ENCODE measurements at regions not wholly inside any gene's neighbourhood (a gene's known extent, or its start where the extent isn't known, plus 50 kb on each side); places are given as distances from the start of the nearest gene placed in this dataset.
"Not testable (repeated sequence)": the region's sequence is repeated elsewhere in the genome, so short reads cannot be mapped to it uniquely, and the experiment has no call there.

DNA sequence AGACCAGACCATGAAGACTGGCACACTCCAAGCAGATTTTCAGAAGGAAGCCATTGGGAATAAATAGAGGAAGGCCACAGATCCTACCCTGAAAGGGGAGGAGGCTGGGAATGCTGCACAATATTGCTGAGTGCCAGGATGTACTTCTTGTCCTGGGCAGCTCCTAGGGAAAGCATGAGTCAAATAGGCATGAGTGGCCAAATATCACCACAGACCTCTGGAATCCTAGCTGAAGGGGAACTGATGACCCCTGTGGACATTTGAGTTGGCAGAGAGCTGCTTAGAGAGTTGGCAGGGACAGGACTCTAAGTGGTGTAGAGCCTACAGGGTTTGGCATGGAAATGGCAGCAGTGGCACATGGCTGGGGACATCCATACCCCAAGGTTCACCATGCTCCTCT, 234.3 kb upstream of the TRPC4 start:
- no peak for ATAC-seq (ENCODE audit: low read depth in 2 of 2)
- Mint-ChIP-seq H3K4me1 (no peaks in the 10 kb centered on the region), H3K4me3 (no peak overlapping the region)

DNA sequence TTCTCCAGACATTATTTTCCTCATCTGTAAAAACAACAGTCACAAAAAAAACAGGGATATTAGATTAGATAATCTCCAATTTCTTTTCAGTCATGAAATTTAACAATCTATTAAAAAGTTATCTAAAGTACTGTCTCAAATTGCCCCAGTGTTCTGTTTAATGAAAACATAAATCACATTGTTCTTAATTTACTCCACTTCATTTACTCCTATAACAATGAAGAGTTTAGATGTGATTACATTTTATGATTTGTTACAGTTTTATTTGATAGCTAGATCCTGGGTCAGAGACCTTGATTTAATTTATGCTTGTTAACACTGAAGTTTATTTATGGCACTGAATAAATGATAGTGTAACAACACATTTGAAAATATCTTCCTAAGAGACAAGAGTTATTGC, 230.2 kb upstream of the TRPC4 start:
- Mint-ChIP-seq H3K9me3 (peaks cover 0 to 4% (median 0%) of the 10 kb centered on the region in 7 donors), H3K27ac (no peak overlapping the region), H3K4me3 (no peak overlapping the region), H3K27me3 (no peaks in the 10 kb centered on the region), H3K36me3 (no peaks in the 10 kb centered on the region), H3K4me1 (no peaks in the 10 kb centered on the region)
- DNase-seq (no peak), ATAC-seq (ENCODE audit: low read depth in 2 of 2) (no peak)

More for the DNA sequence above, 234.3 kb upstream of the TRPC4 start:
- Mint-ChIP-seq H3K27ac (no peak overlapping the region), H3K9me3 (peaks cover 0 to 10% (median 6%) of the 10 kb centered on the region in 7 donors), H3K36me3 (no peaks in the 10 kb centered on the region), H3K27me3 (no peaks in the 10 kb centered on the region)
- DNase-seq: no peak

DNA sequence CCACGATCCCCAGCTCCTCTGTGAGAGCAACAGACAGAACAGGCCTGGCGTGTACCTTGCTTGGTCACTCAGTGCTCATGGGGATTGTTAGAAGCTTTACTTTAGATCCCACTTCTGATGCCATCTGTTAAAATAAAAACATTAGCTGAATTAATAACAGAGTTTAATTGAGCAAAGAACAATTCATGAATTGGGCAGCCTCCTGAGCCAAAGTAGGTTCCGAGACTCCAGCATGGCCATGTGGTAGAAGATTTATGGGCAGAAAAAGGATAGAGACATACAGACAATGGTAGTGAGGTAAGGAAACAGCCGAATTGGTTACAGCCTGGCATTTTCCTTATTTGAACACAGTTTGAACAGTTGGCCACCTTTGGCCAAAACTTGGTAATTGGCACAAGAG, 223.9 kb upstream of the TRPC4 start:
- H3K9me3 Mint-ChIP-seq: peaks cover 0 to 5% (median 0%) of the 10 kb centered on the region in 7 donors
- no peak for DNase-seq
- no peaks in the 10 kb centered on the region for H3K27me3 Mint-ChIP-seq
- no peak for ATAC-seq (ENCODE audit: low read depth in 2 of 2)
- H3K36me3 Mint-ChIP-seq: no peaks in the 10 kb centered on the region
- H3K27ac Mint-ChIP-seq: no peak overlapping the region
- H3K4me1 Mint-ChIP-seq: no peaks in the 10 kb centered on the region
- no peak overlapping the region for H3K4me3 Mint-ChIP-seq

DNA sequence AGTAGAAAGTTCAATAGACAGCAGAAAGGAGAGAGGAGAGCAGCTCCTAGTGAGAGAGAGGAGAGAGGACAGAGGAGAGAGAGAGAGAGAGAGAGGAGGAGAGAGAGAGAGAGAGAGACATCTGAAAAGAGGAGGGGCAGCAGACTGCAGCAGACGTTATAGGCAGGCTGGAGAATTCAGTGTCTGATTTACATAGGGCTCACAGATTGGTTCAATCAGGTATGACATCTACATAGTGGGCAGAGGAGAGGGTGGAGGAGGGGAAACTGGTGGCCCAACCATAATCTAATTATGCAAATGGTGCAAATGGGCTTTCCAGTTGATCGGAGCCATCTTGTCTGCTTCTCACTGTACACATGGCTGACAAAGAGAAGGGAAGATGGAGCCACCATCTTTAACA, 221.3 kb upstream of the TRPC4 start:
- ATAC-seq (ENCODE audit: low read depth in 2 of 2): no peak
- no peaks in the 10 kb centered on the region for H3K4me1 Mint-ChIP-seq
- DNase-seq: no peak

DNA sequence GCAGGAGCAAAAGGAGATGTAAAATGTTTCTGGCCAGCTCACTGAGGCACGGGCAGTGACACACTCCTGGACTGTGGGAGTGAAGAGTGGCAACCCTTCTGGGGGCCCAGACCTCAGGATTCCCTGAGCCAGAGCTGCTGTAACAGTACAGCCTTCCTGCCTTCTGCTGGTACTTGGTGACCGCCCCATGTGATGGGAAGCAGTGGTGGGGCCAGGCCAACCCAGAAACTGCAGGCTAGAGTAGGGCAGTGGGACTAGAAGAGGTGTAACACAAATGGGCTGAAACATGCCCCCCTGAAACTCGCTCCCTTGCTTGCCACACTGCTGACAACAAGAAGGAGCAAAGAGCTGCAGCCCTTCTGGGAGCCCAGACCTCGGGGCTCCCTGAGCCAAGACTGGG, 217.1 kb upstream of the TRPC4 start:
- ATAC-seq (ENCODE audit: low read depth in 2 of 2): no peak
- H3K27ac Mint-ChIP-seq: no peak overlapping the region

More for the DNA sequence above, 221.3 kb upstream of the TRPC4 start:
- H3K27me3 Mint-ChIP-seq: no peaks in the 10 kb centered on the region
- peaks cover 0 to 8% (median 5%) of the 10 kb centered on the region in 7 donors for H3K9me3 Mint-ChIP-seq
- H3K4me3 Mint-ChIP-seq: no peak overlapping the region
- H3K36me3 Mint-ChIP-seq: no peaks in the 10 kb centered on the region
- no peak overlapping the region for H3K27ac Mint-ChIP-seq

DNA sequence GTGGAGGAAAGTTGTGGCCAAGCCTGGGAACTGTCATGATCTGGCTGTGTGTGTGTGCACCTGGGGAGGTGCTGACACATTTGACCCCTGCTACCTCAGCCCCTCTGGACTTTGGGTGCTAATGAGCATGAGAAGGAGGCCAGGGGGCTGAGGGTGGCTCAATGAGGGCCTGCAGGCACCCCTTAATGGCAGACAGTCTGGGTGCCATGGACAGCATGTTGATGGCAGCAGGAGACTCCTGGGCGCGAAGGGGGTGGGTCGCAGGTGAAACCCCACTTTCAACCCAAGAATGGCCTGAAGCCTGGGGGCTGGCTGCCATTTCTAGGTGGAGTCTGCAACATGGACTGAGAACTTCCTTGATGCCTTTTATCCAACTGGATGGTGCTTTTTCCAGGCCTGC, 216.4 kb upstream of the TRPC4 start:
- no peak for DNase-seq
- no peak overlapping the region for H3K27ac Mint-ChIP-seq
- ATAC-seq (ENCODE audit: low read depth in 2 of 2): no peak
- H3K36me3 Mint-ChIP-seq: peaks cover 4 to 10% of the 10 kb centered on the region in 2 donors
- H3K9me3 Mint-ChIP-seq: peaks cover 5 to 41% (median 21%) of the 10 kb centered on the region in 7 donors
- no peaks in the 10 kb centered on the region for H3K27me3 Mint-ChIP-seq
- no peaks in the 10 kb centered on the region for H3K4me1 Mint-ChIP-seq
- no peak overlapping the region for H3K4me3 Mint-ChIP-seq

More for the DNA sequence above, 217.1 kb upstream of the TRPC4 start:
- H3K27me3 Mint-ChIP-seq: no peaks in the 10 kb centered on the region
- H3K4me3 Mint-ChIP-seq: no peak overlapping the region
- H3K4me1 Mint-ChIP-seq: no peaks in the 10 kb centered on the region
- peaks cover 4 to 10% of the 10 kb centered on the region in 2 donors for H3K36me3 Mint-ChIP-seq
- peaks cover 5 to 35% (median 19%) of the 10 kb centered on the region in 7 donors for H3K9me3 Mint-ChIP-seq
- DNase-seq: no peak

DNA sequence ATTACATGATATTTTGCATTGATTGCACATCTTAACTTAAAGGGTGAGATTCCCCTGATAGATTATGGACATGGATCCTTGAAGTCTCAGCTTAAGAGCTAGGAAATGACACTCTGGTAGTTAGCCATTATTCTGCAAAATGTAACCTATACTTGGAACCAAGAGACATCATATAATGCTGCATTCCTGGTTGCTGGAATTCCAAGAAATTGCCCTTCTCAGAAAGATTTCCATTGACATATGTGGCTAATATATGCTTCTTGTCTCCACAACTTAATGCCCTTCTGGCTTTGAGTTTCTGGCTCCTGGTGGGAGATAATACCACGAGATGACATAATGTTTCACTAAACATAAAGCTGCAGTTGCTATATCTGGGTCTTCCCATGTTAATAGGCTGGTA, 204.4 kb upstream of the TRPC4 start:
- Mint-ChIP-seq H3K27me3 (no peaks in the 10 kb centered on the region), H3K9me3 (peaks cover 2 to 18% (median 7%) of the 10 kb centered on the region in 7 donors), H3K4me1 (no peaks in the 10 kb centered on the region), H3K36me3 (peaks cover 0 to 9% of the 10 kb centered on the region in 2 donors), H3K4me3 (no peak overlapping the region), H3K27ac (no peak overlapping the region)
- DNase-seq: no peak
- no peak for ATAC-seq (ENCODE audit: low read depth in 2 of 2)

DNA sequence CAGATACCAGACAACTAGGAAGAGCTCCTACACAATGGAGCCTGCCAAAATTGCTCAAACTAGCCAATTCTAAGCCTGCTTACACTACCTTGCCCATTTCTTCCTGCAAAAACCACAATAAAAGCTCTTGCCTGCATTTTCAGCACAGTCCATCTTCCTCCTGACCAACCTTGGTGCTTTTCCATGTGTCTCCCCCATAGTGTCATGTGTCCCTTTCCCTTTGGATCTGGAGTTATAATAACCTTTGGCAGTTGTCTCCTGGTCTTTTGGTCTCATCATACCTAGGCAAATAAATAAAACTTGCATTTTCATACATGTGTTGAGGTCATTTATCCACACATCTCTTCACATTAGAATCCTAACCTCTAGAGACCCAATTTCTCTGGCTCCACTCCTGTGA, 203.1 kb upstream of the TRPC4 start:
- Mint-ChIP-seq H3K4me3 (no peak overlapping the region), H3K9me3 (peaks cover 2 to 11% (median 5%) of the 10 kb centered on the region in 7 donors), H3K36me3 (peaks cover 0 to 6% of the 10 kb centered on the region in 2 donors), H3K27ac (peak overlapping the region in 1 of 6 donors; percentile 0), H3K4me1 (no peaks in the 10 kb centered on the region), H3K27me3 (no peaks in the 10 kb centered on the region)
- ATAC-seq (ENCODE audit: low read depth in 2 of 2) (no peak), DNase-seq (no peak)

DNA sequence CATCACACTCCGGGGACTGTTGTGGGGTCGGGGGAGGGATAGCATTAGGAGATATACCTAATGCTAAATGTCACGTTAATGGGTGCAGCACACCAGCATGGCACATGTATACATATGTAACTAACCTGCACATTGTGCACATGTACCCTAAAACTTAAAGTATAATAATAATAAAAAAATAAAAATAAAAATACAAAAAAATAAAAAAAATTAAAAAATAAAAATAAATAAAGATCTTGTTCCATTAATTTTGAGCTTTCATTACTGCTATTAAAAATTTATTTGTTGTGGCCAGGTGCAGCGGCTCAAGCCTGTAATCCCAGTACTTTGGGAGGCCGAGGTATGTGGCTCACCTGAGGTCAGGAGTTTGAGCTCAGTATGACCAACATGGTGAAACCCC, 201.8 kb upstream of the TRPC4 start:
- H3K27ac Mint-ChIP-seq; H3K4me1 Mint-ChIP-seq; DNase-seq; H3K4me3 Mint-ChIP-seq; H3K36me3 Mint-ChIP-seq; H3K27me3 Mint-ChIP-seq; ATAC-seq (ENCODE audit: low read depth in 2 of 2): not testable (repeated sequence)
- peaks cover 0 to 16% (median 11%) of the 10 kb centered on the region in 7 donors for H3K9me3 Mint-ChIP-seq

DNA sequence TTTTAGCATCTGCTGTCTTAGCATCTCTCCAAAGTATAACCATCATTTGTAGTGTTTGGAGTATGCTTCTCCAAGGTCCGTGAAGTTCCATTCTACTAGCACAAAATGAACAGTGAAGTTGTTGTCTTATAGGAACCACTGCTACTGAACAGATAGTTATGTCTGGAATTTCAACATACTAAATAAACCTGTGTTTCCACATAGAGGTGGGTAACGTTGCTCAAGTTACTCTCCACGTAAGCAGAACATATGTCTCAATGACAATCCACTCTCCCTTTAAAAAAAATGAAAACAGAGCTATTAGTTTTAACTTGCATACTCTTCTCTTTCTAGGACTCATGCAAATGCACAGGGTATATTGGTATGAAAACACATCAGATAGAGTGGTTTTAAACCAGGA, 184.3 kb upstream of the TRPC4 start:
- H3K4me1 Mint-ChIP-seq: no peaks in the 10 kb centered on the region
- H3K27me3 Mint-ChIP-seq: no peaks in the 10 kb centered on the region
- H3K36me3 Mint-ChIP-seq: no peaks in the 10 kb centered on the region
- DNase-seq: no peak
- no peak overlapping the region for H3K27ac Mint-ChIP-seq
- H3K9me3 Mint-ChIP-seq: peaks cover 0 to 4% (median 0%) of the 10 kb centered on the region in 7 donors
- ATAC-seq (ENCODE audit: low read depth in 2 of 2): no peak
- H3K4me3 Mint-ChIP-seq: no peak overlapping the region

DNA sequence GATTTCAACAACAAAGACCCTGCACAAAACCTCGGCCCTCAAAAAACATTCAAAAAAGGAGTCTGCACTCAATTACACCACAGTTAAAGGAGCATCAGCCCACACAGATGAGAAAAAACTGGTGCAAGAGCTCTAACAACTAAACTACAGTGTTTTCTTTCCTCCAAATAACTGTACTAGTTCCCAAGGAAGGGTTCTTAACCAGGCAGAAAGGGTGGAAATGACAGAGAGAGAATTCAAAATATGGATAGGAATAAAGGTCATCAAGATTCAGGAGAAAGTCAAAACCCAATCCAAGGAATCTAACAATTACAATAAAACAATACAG, 176.4 kb upstream of the TRPC4 start:
- Mint-ChIP-seq H3K4me3 (no peak overlapping the region), H3K27ac (no peak overlapping the region), H3K36me3 (peaks cover 5 to 17% of the 10 kb centered on the region in 2 donors), H3K9me3 (peaks cover 2 to 14% (median 7%) of the 10 kb centered on the region in 7 donors), H3K4me1 (no peaks in the 10 kb centered on the region), H3K27me3 (no peaks in the 10 kb centered on the region)
- DNase-seq (no peak), ATAC-seq (ENCODE audit: low read depth in 2 of 2) (no peak)

DNA sequence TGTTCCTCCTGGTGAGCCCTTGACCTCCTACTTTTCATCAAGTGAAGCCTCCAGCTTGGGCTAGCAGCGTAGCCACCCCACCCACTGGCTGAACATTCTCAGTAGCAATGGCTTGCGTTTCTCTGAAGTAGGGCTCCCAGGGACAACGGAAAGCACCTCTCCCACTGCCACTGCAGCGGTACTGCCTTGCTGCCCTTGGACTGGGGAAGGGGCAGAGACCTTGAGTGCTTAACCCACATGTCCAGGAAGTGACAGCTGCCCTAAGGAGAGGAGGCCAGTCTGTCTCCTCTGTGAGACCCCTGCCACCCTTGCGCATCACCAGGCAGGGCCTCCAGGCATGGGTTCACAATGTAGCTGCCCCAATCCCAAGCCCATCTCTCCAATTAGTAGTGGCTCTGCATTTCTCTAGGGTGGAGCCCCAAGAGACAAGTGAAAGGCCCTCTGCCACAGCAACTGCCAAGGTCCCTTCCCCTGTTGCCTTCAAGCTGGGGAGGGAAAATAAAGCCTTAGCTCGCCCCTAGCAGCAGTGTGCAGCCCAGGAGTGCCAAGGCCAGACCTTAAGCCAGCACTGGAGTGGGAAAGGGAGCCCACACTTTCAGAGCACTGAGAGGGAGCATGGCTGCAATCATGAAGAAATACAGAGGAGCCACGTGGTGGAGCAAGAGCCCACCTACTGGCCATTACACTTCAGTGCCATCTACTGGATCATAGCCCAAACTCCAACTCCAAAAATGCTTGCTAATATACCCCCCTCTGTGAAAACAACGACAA, 175.9 kb upstream of the TRPC4 start:
- no peak overlapping the region for H3K4me3 Mint-ChIP-seq
- H3K27ac Mint-ChIP-seq: no peak overlapping the region
- ATAC-seq (ENCODE audit: low read depth in 2 of 2) (no peak), DNase-seq (no peak)
- H3K9me3 Mint-ChIP-seq: peaks cover 1 to 14% (median 7%) of the 10 kb centered on the region in 7 donors
- peaks cover 5 to 17% of the 10 kb centered on the region in 2 donors for H3K36me3 Mint-ChIP-seq
- H3K4me1 Mint-ChIP-seq: no peaks in the 10 kb centered on the region
- no peaks in the 10 kb centered on the region for H3K27me3 Mint-ChIP-seq

DNA sequence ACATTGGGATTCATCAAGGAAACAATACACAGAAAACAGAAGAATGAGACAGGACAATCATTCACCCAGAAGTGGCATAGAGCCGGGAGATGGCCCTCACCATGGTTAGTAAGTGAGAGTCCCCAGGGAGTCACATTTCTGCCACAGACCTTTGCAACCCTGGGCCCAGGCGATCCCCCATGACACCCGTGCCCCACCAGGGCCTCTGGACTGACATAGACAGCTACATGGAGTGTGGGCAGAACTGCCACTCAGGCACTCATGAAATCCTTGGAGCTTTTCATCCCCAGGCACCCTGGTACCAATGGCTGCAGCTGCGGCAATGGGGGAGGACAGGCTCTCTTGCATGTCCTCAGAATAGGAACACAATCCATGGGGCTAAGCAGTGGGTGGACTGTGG, 174.5 kb upstream of the TRPC4 start:
- H3K4me3 Mint-ChIP-seq: no peak overlapping the region
- no peak for ATAC-seq (ENCODE audit: low read depth in 2 of 2)
- no peak overlapping the region for H3K27ac Mint-ChIP-seq
- peaks cover 5 to 17% of the 10 kb centered on the region in 2 donors for H3K36me3 Mint-ChIP-seq
- peaks cover 1 to 15% (median 10%) of the 10 kb centered on the region in 7 donors for H3K9me3 Mint-ChIP-seq
- no peaks in the 10 kb centered on the region for H3K4me1 Mint-ChIP-seq
- H3K27me3 Mint-ChIP-seq: no peaks in the 10 kb centered on the region
- DNase-seq: no peak

DNA sequence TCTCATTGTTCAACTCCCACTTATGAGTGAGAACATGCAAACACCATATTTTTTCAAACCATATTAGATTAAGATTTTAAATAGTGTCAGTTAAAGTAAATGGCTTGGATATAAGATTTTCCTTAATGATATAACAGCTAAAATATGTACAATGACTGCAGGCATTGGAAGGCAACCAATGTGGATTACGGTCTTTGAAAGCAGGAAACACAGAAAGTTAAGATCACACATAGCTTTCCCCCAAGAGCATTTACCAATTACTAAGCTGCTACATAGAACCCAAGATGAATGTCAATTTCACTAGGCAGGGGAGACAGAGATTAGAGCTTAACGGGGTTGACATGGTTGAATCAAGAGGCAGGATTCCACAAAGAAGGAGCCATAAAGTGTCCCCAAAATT, 173.2 kb upstream of the TRPC4 start:
- Mint-ChIP-seq H3K27me3 (no peaks in the 10 kb centered on the region), H3K27ac (no peak overlapping the region), H3K36me3 (peaks cover 5 to 17% of the 10 kb centered on the region in 2 donors), H3K9me3 (peaks cover 1 to 15% (median 10%) of the 10 kb centered on the region in 7 donors), H3K4me3 (no peak overlapping the region), H3K4me1 (no peaks in the 10 kb centered on the region)
- DNase-seq (no peak), ATAC-seq (ENCODE audit: low read depth in 2 of 2) (no peak)
